OCI-LY1 (cell line): ENCODE measurements at regions not wholly inside any gene's neighbourhood (a gene's known extent, or its start where the extent isn't known, plus 50 kb on each side); places are given as distances from the start of the nearest gene placed in this dataset.

Experiments
- CTCF ChIP-seq: fragments of 200-600 bp; sonication (generic), shearing (Covaris generic); IDR thresholded peaks from 2 replicates; pipeline ENCODE4 v1.5.1; 2017; ENCODE audit warnings: mild to moderate bottlenecking, antibody characterized with exemption, low read length, moderate library complexity, mixed read lengths
- EZH2 ChIP-seq: fragments of 200-600 bp; sonication (generic), shearing (Covaris generic); IDR thresholded peaks from 2 replicates; pipeline ENCODE4 v1.8.0; 2017; ENCODE audit warnings: borderline replicate concordance, mixed run types, mild to moderate bottlenecking, antibody characterized with exemption, low read length, moderate library complexity, mixed read lengths

- TF ChIP-seq CTCF (no peak), EZH2 (no peak)
Measured at GRCh38 chr9:23160491-23160890, 665.5 kb downstream of the ELAVL2 start.
